ENCODE measurements at regions not wholly inside any gene's neighbourhood (a gene's known extent, or its start where the extent isn't known, plus 50 kb on each side); places are given as distances from the start of the nearest gene placed in this dataset.
"Not testable (repeated sequence)": the region's sequence is repeated elsewhere in the genome, so short reads cannot be mapped to it uniquely, and the experiment has no call there.

GRCh38 chr9:97103613-97104383 is 64.9 kb upstream of the CTSV start:
- not testable (repeated sequence) for DNase-seq (ENCODE audit: low spot score)

GRCh38 chr9:97099540-97099939 is 60.6 kb upstream of the CTSV start:
- DNase-seq (ENCODE audit: low spot score): not testable (repeated sequence)

GRCh38 chr9:97096793-97097192 is 57.9 kb upstream of the CTSV start:
- DNase-seq (ENCODE audit: low spot score): no peak

GRCh38 chr9:97089361-97089760 is 50.4 kb upstream of the CTSV start:
- not testable (repeated sequence) for DNase-seq (ENCODE audit: low spot score)
